BE2C (cell line): ENCODE measurements at regions not wholly inside any gene's neighbourhood (a gene's known extent, or its start where the extent isn't known, plus 50 kb on each side); places are given as distances from the start of the nearest gene placed in this dataset.

Experiments used
- DNase-seq: peaks from one replicate; pipeline ENCODE4 v3.0.0-alpha.2; 2020
- H3K27me3 ChIP-seq: fragments of 250-450 bp; sonication (Bioruptor Pico); 2 replicates; pipeline ENCODE4 v1.5.1; 2020; ENCODE audit warnings: mild to moderate bottlenecking
- H3K36me3 ChIP-seq: fragments of 250-450 bp; sonication (Bioruptor Pico); 2 replicates; pipeline ENCODE4 v1.5.1; 2020; ENCODE audit warnings: mild to moderate bottlenecking
- H3K4me1 ChIP-seq: fragments of 250-450 bp; sonication (Bioruptor Pico); 2 replicates; pipeline ENCODE4 v1.5.1; 2020
- H3K4me3 ChIP-seq: 2 replicates; pipeline ENCODE4 v1.5.1; 2011; ENCODE audit warnings: low read depth, low read length
- H3K9me3 ChIP-seq: fragments of 250-450 bp; sonication (Bioruptor Pico); 2 replicates; pipeline ENCODE4 v1.5.1; 2020
- TF ChIP-seq, protein P1 (sequence below): IDR thresholded peaks from 2 replicates; pipeline ENCODE4 v1.5.1; 2012; ENCODE audit warnings: mild to moderate bottlenecking, low read depth, low read length

- TF ChIP-seq, protein P1, sequence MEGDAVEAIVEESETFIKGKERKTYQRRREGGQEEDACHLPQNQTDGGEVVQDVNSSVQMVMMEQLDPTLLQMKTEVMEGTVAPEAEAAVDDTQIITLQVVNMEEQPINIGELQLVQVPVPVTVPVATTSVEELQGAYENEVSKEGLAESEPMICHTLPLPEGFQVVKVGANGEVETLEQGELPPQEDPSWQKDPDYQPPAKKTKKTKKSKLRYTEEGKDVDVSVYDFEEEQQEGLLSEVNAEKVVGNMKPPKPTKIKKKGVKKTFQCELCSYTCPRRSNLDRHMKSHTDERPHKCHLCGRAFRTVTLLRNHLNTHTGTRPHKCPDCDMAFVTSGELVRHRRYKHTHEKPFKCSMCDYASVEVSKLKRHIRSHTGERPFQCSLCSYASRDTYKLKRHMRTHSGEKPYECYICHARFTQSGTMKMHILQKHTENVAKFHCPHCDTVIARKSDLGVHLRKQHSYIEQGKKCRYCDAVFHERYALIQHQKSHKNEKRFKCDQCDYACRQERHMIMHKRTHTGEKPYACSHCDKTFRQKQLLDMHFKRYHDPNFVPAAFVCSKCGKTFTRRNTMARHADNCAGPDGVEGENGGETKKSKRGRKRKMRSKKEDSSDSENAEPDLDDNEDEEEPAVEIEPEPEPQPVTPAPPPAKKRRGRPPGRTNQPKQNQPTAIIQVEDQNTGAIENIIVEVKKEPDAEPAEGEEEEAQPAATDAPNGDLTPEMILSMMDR: no peak
- Histone ChIP-seq H3K27me3 (no peaks in the 10 kb centered on the region), H3K4me1 (no peaks in the 10 kb centered on the region), H3K4me3 (no peak overlapping the region), H3K9me3 (no peaks in the 10 kb centered on the region), H3K36me3 (no peaks in the 10 kb centered on the region)
- DNase-seq: no peak
Measured at GRCh38 chr13:70484931-70485330, 376.7 kb upstream of the KLHL1 start.

DNA sequence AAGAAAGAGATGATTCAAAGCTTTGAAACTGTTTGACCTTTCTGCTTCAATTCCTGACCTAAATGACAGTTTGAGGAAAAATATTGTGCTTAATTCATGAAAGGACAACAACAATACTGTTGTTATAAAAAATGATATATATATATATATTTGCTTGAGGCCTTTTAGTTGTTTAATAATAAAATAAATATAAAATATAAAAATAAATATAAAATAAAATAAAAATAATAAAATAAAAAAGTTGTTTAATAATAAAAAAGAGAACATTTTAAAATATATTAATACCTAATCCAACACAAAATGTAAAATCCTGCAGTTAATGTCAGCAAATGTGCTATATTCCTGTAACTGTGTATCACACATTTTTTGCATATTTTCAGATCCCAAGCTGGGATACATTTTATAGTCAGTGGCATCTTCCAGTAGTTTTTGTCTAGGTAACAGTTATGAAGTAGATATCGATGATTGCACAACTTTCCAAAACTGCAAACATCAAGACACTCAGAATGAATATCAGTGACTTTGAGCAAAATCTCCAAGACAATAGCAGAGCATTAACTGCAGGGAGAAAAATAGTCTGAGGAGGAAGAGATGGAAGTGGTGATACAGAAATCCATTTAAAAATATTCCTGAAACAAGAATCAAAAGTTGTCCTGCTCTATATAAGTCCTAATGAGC lies 375.5 kb upstream of the KLHL1 start:
- no peak for DNase-seq

DNA sequence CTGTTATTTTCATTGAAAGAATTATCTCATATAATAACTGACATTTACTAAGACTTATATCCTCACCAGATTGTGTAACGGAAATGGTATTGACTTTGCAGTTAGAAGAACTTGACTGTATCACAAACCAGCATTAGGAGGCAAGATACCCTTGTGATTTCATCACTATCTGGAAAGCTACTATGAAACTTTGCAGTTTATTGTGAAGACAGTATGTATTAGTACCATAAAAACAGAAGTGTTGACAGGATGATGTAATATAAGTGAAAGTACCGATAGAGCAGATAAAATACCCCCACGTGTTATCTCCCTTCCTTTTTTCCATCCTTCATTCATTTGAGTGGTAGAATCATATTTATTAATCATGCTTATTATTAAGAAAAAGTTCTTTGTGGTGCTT lies 365.7 kb upstream of the KLHL1 start:
- Histone ChIP-seq H3K4me3 (no peak overlapping the region), H3K9me3 (no peaks in the 10 kb centered on the region), H3K4me1 (no peaks in the 10 kb centered on the region), H3K27me3 (no peaks in the 10 kb centered on the region), H3K36me3 (no peaks in the 10 kb centered on the region)
- no peak for DNase-seq
- TF ChIP-seq, protein P1: no peak

More for the DNA sequence above, 375.5 kb upstream of the KLHL1 start:
- H3K4me3 ChIP-seq: no peak overlapping the region
- no peaks in the 10 kb centered on the region for H3K36me3 ChIP-seq
- H3K27me3 ChIP-seq: no peaks in the 10 kb centered on the region
- TF ChIP-seq, protein P1: no peak
- no peaks in the 10 kb centered on the region for H3K4me1 ChIP-seq
- no peaks in the 10 kb centered on the region for H3K9me3 ChIP-seq

GRCh38 chr13:70469077-70469476 lies 360.8 kb upstream of the KLHL1 start:
- Histone ChIP-seq H3K4me1 (no peaks in the 10 kb centered on the region), H3K9me3 (no peaks in the 10 kb centered on the region), H3K4me3 (no peak overlapping the region), H3K36me3 (no peaks in the 10 kb centered on the region), H3K27me3 (no peaks in the 10 kb centered on the region)
- TF ChIP-seq, protein P1: no peak
- DNase-seq: no peak

DNA sequence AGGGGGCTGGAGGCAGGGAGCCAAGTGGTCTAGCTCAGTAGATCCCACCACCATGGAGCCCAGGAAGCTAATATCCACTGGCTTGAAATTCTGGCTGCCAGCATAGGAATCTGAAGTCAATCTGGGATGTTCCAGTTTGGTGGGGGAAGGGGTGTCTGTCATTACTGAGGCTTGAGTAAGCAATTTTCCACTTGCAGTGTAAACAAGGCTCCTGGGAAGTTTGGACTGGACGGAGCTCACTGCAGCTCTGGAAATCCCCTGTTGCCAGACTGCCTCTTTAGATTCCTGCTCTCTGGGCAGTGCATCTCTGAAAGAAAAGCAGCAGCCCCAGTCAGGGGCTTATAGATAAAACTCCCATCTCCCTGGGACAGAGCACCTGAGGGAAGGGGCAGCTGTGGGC lies 349.2 kb upstream of the KLHL1 start:
- Histone ChIP-seq H3K4me3 (no peak overlapping the region), H3K36me3 (no peaks in the 10 kb centered on the region), H3K9me3 (no peaks in the 10 kb centered on the region), H3K4me1 (no peaks in the 10 kb centered on the region), H3K27me3 (no peaks in the 10 kb centered on the region)
- DNase-seq: no peak
- TF ChIP-seq, protein P1: no peak

- DNase-seq: no peak
- Histone ChIP-seq H3K4me3 (no peak overlapping the region), H3K4me1 (no peaks in the 10 kb centered on the region), H3K9me3 (no peaks in the 10 kb centered on the region), H3K36me3 (no peaks in the 10 kb centered on the region), H3K27me3 (no peaks in the 10 kb centered on the region)
- TF ChIP-seq, protein P1: no peak
Measured at GRCh38 chr13:70448820-70449219, 340.6 kb upstream of the KLHL1 start.
